Posterior cingulate gyrus (tissue), 11 donors: ENCODE measurements at regions not wholly inside any gene's neighbourhood (a gene's known extent, or its start where the extent isn't known, plus 50 kb on each side); places are given as distances from the start of the nearest gene placed in this dataset.
A peak's percentile ranks its signal among the peaks of the same experiment; 100 is the strongest.
"Not testable (repeated sequence)": the region's sequence is repeated elsewhere in the genome, so short reads cannot be mapped to it uniquely, and the experiment has no call there.

Experiments
- DNase-seq, 10 donors: peaks; one replicate each; pipeline versions ENCODE4 v3.0.0 to v3.0.0-alpha.2; 2020 to 2021; ENCODE audit warnings: mixed read lengths in 3 of 10
- intact Hi-C: fragments of 100-400 bp; cut with DNase I; formaldehyde crosslinking; loops from one replicate; pipeline ENCODE4 v1.15.1; 2023

DNA sequence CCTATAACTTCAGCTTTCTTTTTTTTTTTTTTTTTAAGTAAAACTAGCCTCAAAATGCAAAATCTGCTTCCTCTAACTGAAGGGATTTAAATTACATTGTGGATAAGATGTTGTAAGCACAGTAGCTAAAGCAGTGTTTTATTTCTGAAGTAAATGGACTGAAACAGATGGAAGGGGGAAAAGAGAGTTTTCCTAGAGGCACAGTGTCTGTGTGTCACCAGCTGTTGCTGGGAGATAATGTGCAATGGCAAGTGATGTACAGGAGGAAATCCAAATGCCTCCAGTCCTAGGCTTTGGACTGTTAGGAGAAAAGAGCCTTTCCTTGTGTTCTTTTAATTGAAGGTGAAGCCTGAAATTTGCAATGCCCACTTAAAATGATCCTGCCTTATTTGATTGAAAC, 672.1 kb downstream of the GRXCR1 start:
- peak in 1 of 10 donors; percentile 48 for DNase-seq
- intact Hi-C loops: no loop called here

DNA sequence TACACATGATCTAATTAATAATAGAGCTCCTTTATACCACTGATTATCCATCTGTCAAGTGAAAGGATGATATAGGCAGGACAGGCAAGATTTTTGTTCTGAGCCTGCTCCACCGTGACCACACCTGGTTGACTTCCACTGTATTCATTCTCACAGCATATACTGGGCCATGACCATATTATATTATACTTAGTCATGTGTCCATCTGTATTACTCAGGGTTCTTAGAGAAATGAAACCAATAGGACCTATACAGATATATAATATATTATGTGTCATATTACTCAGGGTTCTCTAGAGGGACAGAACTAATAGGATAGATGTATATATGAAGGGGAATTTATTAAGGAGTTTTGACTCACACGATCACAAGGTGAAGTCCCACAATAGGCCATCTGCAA, 675.1 kb downstream of the GRXCR1 start:
- DNase-seq: no peak
- intact Hi-C loops: no loop called here

DNA sequence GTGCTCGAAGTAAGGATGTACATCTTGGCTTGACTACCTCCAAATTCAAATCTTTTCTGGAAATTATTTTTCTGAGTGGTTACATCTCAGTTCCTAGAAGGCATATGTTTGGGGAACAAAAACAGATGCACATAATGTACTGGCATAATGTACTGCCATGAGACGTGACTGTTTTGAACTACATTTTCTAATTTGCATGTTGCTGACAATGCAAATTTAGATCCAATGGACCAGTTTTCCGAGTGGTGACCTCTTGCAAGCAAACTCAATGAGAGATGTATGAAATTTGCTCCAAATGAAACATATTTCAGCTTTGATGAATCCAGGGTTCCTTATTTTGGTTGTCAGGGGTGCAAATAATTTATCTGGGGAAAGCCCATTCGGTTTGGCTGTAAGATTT, 694.3 kb downstream of the GRXCR1 start:
- intact Hi-C loops: no loop called here
- DNase-seq: no peak

DNA sequence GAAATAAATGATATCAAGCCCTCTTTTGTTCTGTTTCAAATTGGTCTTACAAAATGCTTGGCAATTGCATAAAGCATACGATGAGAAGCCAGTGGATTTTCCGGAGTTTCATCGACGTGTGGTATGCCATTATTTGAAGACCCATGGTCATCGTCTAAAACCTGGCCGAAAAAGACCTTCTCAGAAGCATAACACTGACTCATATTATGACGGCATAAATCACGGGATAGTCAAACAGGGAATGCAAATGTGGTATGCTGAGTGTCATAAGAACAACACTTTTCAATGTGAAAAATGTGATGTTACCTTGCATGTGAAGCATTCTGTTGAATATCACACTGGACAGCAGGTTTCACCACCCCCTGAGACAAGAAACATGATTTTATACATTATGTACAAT, 695.2 kb downstream of the GRXCR1 start:
- intact Hi-C loops: no loop called here
- no peak for DNase-seq

DNA sequence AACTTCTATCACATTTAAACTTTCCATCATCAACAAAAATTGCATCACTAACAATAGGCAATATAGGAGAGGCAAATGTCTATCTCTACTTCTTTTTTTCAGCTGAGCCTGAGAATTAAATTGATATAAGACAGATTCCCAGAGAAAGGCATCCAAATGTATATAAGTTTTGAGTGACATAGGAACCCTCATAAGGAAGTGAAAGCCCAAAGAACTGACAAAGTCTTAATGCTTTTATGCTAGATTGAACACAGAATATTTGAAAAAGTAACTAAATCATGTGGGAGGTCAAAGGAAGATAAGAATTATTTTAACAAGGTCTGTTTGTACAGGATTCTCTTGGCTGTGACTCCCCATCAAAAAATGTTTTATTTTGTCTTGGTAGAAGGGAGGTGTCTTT, 714.9 kb downstream of the GRXCR1 start:
- intact Hi-C loops: no loop called here
- DNase-seq: no peak

DNA sequence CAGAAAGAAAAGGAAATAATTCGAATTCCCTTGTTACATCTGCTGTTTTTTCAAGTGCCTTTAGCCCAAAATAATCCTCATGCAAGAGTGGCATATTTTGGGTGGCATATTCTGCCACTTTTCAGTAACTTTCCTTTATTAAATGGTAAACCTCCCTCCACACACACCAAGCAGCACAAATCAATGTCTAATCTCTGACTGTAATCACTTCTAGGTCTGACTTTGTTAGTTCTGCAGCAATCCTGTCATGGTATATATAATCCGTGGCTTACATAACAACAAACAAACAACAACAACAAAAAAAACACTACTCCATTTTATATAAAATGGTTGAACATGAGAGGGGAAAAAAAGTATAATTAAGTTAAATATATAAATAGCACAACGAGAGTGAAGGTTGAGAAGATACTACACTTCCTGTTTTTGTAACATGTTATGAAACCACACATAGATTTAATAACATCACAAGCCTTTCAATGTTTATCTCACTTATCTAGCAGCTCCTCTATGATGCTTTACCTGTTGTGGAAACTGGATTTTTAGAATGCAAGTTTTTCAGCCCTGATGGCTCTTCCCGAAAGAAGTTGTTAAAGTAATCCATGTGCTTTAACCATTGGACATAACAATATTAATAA, 715.4 kb downstream of the GRXCR1 start:
- DNase-seq: no peak
- intact Hi-C loops: no loop called here

DNA sequence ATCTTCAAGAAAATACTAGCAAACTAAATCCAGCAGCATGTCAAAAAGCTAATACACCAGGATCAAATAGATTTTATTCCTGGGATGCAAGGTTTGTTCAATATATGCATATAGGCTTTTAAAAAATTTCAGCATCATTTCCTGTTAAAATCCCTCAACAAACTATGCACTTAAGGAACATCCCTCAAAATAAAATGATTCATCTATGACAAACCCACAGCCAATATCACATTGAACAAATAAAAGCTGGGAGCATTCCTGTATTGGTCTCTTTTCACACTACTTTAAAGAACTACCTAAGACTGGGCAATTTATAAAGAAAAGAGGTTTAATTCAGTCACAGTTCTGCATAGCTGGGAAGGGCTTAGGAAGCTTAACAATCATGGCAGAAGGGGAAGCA, 726.7 kb downstream of the GRXCR1 start:
- intact Hi-C loops: no loop called here
- no peak for DNase-seq

DNA sequence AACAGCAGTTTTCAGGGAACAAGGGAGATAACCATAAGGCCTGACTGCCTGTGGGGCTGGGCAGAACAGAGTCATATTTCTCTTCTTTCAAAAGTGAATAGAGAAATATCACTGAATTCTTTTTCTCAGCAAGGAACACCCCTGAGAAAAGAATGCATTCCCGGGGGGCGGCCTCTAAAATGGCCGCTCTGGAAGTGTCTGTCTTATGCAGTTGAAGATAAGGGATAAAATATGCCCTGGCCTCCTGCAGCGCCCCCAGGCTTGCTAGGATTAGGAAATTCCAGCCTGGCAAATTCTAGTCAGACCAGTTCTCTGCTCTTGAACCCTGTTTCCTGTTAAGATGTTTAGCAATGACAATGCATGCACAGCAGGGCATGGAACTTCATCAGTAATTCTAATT, 745.4 kb downstream of the GRXCR1 start:
- intact Hi-C loops: not testable (repeated sequence)
- peak in 2 of 10 donors; percentile 31 to 70 for DNase-seq

DNA sequence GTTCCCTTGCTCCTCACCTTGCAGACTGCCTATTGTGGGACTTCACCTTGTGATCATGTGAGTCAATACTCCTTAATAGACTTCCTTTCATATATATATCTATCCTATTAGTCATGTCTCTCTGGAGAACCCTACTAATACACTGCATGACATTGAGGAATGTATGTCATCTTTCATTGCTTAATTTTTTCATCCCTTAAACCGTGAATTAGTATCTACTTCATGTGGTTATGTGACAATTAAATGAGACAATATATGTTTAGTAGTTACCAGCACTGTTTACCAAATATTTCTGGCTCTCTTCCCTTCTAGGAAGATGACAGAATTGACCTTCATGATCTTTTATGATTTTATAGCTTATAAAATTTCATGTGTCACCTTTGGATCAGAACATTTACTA, 759.5 kb downstream of the GRXCR1 start:
- no peak for DNase-seq
- intact Hi-C loops: no loop called here

DNA sequence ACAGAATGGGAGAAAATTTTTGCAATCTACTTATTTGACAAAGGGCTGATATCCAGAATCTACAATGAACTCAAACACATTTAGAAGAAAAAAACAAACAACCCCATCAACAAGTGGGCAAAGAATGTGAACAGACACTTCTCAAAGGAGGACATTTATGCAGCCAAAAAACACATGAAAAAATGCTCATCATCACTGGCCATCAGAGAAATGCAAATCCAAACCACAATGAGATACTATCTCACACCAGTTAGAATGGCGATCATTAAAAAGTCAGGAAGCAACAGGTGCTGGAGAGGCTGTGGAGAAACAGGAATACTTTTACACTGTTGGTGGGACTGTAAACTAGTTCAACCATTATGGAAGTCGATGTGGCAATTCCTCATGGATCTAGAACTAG, 767.0 kb downstream of the GRXCR1 start:
- intact Hi-C loops, DNase-seq: not testable (repeated sequence)

DNA sequence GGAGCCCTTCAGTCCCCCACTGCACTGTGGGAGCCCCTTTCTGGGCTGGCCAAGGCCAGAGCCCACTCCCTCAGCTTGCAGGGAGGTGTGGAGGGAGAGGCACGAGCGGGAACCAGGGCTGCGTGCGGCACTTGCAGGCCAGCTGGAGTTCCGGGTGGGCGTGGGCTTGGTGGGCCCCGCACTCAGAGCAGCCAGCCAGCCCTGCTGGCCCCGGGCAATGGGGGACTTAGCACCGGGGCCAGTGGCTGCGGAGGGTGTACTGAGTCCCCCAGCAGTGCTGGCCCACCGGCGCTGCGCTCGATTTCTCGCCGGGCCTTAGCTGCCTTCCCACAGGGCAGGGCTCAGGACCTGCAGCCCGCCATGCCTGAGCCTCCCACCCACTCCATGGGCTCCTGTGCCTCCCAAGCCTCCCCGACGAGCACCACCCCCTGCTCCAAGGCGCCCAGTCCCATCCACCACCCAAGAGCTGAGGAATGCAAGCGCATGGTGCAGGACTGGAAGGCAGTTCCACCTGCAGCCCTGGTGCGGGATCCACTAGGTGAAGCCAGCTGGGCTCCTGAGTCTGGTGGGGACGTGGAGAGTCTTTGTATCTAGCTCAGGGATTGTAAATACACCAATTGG, 776.2 kb downstream of the KCTD8 start:
- intact Hi-C loops: not testable (repeated sequence)
- DNase-seq: peak in 2 of 10 donors; percentile 52 to 62

DNA sequence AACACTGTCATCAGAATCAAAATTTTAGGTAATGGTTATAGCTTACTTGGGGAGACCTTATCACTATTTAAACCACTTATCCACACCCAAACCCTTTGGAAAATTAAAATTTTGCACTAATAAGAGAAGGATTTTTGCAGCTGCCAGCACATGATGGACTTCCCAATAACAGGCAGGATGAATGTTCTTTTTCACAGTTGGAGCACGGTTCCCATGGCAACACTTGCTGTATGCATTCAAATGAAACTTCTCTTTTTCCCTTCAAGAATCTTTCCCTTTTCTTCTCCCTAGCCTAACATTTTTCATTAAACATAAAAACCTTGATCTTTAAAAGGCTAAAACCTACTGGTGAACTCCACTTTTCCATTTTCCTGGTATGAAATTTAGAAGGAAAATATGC, 768.2 kb downstream of the KCTD8 start:
- intact Hi-C loops: no loop called here
- DNase-seq: peak in 2 of 10 donors; percentile 8 to 17

DNA sequence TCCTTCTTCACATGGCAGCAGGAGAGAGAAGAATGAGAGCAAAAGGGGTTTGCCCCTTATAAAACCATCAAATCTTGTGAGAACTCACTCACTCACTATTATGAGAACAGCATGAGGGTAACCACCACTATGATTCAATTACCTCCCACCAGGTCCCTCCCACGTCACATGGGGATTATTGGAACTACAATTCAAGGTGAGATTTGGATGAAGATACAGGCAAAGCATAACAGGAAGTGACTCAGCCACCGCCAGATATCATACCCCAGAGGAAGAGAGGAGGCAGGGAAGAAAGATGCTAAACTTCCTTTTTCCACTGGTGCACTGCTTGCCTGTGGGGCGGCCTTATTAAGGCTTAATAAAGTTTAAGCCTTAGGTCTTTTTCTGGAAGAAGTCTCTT, 766.1 kb downstream of the KCTD8 start:
- intact Hi-C loops: no loop called here
- DNase-seq: no peak

DNA sequence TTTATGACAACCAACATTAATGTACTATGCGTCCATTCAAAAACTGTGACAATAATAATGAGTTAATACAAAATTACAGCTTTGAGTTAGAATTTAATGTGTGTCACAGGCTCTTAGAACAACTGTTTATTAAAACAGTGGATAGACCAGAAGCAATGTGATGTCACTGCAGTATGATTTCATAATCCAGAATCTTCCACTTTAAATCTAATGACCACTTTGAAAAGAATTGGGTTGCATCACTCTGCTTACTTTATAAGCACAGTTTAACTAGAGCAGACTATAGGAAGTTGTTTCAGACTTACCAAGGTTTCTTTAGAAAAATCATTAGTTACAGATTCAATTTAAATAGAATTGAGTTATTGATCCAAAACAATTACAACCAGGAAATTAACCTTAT, 758.5 kb downstream of the KCTD8 start:
- no peak for DNase-seq
- intact Hi-C loops: no loop called here

DNA sequence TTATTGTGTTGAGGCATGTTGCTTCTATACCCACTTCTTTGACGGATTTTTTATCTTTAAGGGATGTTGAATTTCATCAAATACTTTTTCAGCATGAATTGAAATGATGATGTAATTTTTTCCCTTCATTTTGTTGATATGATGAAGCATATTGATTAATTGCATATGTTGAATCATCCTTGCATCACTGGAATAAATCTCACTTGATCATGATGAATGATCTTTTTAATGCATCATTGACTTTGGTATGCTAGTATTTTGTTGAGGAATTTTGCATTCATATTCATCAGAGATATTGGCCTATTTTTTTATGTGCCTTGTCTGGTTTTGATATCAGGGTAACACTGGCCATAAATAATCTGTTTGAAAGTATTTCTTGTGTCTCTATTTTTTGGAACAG, 754.7 kb downstream of the KCTD8 start:
- DNase-seq: no peak
- intact Hi-C loops: no loop called here

DNA sequence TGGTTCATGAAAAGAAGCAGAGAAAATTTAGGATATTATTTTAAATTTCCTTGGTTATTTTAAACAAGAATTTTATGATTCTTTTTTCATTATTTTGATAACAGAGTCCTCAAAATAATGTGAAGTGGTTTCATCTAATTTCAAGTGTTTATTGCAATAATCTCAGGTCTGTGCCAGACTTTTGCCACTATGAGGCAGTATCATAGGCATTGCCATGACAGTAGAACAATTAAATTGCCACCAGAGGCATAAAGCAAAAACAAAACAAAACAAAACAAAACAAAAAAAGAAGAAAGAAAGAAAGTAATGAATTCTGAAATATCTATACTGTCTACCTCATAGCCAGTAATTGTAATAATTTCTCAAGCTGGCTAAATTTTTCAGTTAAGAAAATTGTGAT, 739.2 kb downstream of the KCTD8 start:
- intact Hi-C loops: no loop called here

DNA sequence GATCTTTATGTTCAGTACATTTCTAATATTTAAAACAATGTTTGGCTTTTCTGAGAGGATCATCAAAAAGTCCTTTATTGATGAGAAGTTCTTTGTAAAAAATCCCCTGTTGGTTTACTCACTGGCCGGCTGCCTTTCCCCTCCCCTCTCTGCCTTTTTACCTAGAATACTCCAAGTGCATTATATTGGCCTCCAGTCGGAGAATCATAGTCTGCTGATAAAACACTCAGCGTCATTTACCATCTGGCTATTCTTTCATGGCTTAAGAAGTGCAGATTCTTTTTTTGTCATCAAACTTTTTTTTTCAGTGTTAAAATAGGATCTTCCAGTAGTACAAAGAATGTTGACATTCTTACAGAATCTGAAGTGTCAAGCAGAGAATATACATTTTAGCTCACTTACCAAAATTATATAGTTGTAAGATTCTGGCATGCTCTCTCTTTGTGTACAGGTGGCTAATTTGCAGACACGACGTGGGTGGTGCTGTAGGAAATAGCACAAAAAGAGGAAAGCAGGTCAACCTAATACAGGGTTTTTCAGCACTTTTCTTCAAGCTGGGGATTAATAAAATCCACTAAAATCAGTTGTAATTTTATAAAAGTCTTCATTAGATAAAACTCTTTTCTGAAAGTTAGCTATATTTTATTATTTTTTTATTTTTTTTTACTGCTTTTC, 731.8 kb downstream of the KCTD8 start:
- DNase-seq: no peak
- intact Hi-C loops: no loop called here

More for the DNA sequence above, 739.2 kb downstream of the KCTD8 start:
- DNase-seq: no peak

DNA sequence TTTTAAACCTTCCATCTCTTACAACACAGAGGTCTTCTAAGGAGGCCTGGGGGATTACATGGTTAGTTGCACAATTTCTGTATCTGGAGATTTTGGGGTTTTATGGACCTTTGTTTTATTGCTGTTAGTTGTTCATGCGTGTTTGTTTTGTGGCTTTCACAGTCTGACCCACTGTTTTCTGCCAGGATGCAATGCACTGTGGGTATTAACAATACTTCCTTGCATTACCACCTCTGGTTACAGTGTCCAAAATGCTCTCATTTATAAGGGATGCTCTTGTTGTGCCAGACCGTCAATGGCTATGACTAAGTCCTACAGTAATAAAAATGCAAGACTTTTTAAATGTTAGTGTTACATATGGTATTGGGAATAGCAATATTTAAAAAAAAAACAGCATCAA, 730.2 kb downstream of the KCTD8 start:
- intact Hi-C loops: no loop called here
- DNase-seq: no peak

DNA sequence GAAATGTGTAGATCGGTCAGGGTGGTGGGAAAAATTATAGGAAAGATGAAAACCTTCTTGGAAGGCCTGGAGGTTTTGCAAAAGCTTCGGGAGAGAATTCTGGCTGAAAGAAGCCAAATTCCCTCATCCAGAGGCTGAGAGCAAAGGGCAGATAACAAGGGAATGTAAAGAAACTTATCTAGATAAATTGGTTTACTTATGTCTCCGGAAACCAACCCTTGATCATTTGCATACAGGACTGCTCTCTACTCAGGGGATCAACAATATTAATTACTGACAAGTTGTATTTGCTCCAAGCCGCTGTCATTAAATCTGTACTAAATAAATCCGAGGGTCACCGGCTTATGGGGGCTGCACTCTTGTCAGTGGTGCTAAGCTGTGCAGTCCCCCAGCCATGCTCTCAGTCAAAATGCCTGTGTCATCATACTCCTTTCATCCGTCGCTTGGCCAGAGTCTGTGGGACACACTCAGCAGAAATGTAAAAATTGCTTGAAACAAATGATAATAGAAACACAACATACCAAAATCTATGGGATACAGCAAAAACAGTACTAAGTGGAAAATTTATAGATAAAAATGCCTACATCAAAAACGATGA, 715.7 kb downstream of the KCTD8 start:
- intact Hi-C loops: no loop called here
- no peak for DNase-seq

DNA sequence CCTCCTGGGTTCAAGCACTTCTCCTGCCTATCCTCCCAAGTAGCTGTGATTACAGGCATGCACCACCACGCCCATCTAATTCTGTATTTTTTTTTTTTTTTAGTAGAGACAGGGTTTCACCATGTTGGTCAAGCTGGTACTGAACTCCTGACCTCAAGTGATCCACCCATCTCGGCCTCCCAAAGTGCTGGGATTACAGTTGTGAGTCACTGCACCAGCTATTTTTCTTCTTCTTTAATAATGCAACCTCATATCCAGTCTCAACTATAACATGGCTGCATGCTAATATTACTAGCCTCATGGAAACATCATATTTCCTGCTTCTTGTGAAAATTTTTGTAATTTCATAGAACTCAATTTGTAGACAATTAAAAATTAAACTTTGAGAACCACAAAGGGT, 706.5 kb downstream of the KCTD8 start:
- DNase-seq: no peak
- intact Hi-C loops: no loop called here

DNA sequence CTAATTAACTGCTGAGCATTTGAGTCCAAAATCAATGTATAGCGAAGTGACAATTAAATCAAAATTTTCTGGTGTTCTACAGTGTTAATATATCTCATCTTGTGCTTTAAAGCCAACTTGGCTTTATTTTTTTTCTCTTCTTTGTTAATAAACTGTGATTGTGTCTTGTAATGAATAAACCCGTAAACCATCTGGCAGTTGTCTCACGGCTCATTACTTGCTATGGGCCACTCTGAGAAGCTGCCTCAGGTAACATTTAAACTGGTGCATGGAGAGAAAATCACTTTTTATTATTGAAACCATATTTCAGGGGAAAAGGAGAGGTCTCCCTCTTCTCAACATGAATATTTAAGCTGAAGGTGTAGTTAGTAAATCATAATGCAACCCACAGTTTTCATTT, 694.0 kb downstream of the KCTD8 start:
- intact Hi-C loops: no loop called here
- no peak for DNase-seq

DNA sequence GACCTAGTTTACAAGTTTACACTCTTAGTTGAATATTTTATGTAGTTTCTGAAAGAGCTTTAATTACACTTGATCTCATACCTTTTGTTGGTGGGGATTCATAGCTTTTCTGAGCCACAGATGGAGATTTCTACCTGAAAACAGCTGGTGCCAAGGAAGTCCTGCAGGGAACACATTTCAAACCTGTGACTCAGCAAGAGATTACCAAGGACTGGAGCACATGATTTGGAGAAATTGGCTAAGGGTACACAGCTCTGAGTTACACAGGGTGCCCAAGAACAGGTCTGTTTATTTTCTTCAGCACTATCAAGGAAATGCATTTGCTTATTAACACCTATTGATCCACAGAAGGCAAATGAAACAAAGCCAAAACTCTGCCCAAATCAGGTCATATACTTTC, 691.5 kb downstream of the KCTD8 start:
- DNase-seq: no peak
- intact Hi-C loops: no loop called here
